ENCODE measurements at regions not wholly inside any gene's neighbourhood (a gene's known extent, or its start where the extent isn't known, plus 50 kb on each side); places are given as distances from the start of the nearest gene placed in this dataset.

DNA sequence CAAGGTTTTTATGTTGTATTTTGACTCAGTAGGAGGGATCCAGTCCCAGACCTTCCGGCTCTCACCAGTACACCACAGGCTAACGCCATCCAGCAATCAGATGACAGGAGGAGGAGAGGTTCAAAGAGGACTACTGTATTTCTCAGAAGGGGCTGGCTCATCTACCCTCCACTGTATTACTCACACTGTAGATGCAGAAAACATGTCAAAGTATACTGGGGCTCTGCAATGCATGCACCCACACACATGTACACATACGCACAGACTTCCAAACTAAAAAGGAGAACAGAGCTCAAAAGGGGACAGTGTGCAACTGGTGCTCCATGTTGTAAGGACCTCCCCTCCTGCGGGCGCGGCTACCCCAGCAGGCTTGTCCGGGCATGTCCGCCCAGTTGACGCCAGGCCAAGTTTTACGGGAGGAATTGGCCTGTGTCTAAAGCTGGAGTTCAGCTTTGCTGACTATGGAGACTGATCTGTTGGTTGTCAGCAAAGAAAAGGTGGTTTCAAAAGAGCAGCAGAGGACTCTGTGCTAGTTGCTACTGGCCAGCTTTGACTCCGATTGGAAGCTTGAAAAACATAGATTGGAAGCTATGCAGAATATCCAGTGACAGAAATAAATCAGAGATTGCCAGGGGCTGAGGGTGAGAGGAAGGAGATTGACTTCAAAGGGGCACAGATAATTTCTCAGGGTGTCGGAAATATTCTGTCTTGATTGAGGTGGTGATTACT lies 314.2 kb downstream of the DLEU7 start:
- peak overlapping the region; percentile 98 for H3K23ac ChIP-seq (ENCODE audit: low read depth, low read length)
- H3K4ac ChIP-seq (ENCODE audit: low read depth, low read length), result peak overlapping the region; percentile 95
- POLR2A ChIA-PET (ENCODE audit: unreplicated experiment), result interaction anchor here (0.9 to 1.8 kb wide), 3 partner anchors 110 to 736 kb away, joined by 3 to 9 read pairs (median 8); partner anchors contain the start of gene KPNA3
- peak overlapping the region; percentile 99 for H3K56ac ChIP-seq (ENCODE audit: extremely low read depth, insufficient read depth, low read length)
- peak overlapping the region; percentile 97 for H2BK5ac ChIP-seq (ENCODE audit: low read depth, low read length, poor library complexity, severe bottlenecking)
- H3K36me3 ChIP-seq (ENCODE audit: control insufficient read depth, insufficient read depth, low read length), result no peaks in the 10 kb centered on the region
- peak overlapping the region; percentile 83 for H3K27ac ChIP-seq (ENCODE audit: insufficient read depth, low read length)
- peak overlapping the region; percentile 86 for H3K9ac ChIP-seq (ENCODE audit: low read depth, low read length)
- in situ Hi-C loops (cut with MboI; ENCODE audit: low sequenced_read_pairs) (loop anchor here (10.0 kb wide), 2 partner anchors 545 to 855 kb away; no protein-coding TSS in a partner anchor), intact Hi-C loops (cut with micrococcal nuclease) (loop anchor here (1.0 to 5.0 kb wide), 2 partner anchors 107 to 404 kb away; no protein-coding TSS in a partner anchor), dilution Hi-C loops (cut with HindIII; ENCODE audit: low sequenced_read_pairs, unreplicated experiment) (no loop called here)
- TF ChIP-seq POLR2A (IDR thresholded peaks at IDR 0.05; ENCODE audit: low read depth, low read length) (0 out of 2 replicates have a peak, but pooled peaks have one; percentile 25), CEBPB (IDR thresholded peaks at IDR 0.05; ENCODE audit: low read depth, low read length) (no peak), MAFK (IDR thresholded peaks at IDR 0.05; ENCODE audit: low read depth, low read length) (peak; percentile 35; the same call in 1 of the 2 replicates)
- peak overlapping the region; percentile 89 for H2AFZ ChIP-seq (replicated peaks; ENCODE audit: low read length, poor library complexity)
- peak overlapping the region; percentile 97 for H4K91ac ChIP-seq (ENCODE audit: insufficient read depth, low read depth, low read length)
- peaks cover 18% of the 10 kb centered on the region for H3K4me1 ChIP-seq (ENCODE audit: control insufficient read depth, insufficient read depth, low read length)
- H3K4me3 ChIP-seq (ENCODE audit: insufficient read depth, low read depth, low read length), result peak overlapping the region; percentile 5; the same call in 1 of the 2 replicates
- H3K9me1 ChIP-seq (ENCODE audit: insufficient read depth, low read length), result peaks cover 5% of the 10 kb centered on the region; the same call in 1 of the 2 replicates
- TSS peak; percentile 61 for BruUV-seq (replicated peaks)
- H2BK15ac ChIP-seq (ENCODE audit: low read depth, low read length), result peak overlapping the region; percentile 88
- no peaks in the 10 kb centered on the region for H3K79me1 ChIP-seq (ENCODE audit: low read depth in 1 of 2, low read length in 2 of 2)
- peak overlapping the region; percentile 65; the same call in 1 of the 2 replicates for H2AK5ac ChIP-seq (ENCODE audit: low read depth, low read length)
- DNase-seq (peak; percentile 89), ATAC-seq (ENCODE audit: low read depth) (peak; percentile 92)
- H3K14ac ChIP-seq (replicated peaks; ENCODE audit: low read depth, low read length), result peak overlapping the region; percentile 98
- WGBS, 2 experiments (ENCODE audit: extremely low coverage in 2 of 2, insufficient read length in 1 of 2), result 35% methylated on average over 7 of the region's 12 CpGs; no CpG with 5 or more reads in 1 of the 2 experiments
- CTCF ChIA-PET, result interaction anchor here (0.8 kb wide), 1 partner anchor 446 kb away, joined by 3 read pairs; no protein-coding TSS in a partner anchor
- peak overlapping the region; percentile 96 for H4K5ac ChIP-seq (ENCODE audit: low read depth, low read length)
- H3K18ac ChIP-seq (ENCODE audit: low read depth, low read length), result peak overlapping the region; percentile 95
- no peaks in the 10 kb centered on the region for H3K27me3 ChIP-seq (ENCODE audit: control insufficient read depth, insufficient read depth, low read length)
- peak overlapping the region; percentile 21 for H2AK9ac ChIP-seq (replicated peaks; ENCODE audit: low read depth, low read length, poor library complexity)
- peak overlapping the region; percentile 29 to 99 for H4K8ac ChIP-seq (ENCODE audit: low read depth in 2 of 2, low read length in 2 of 2)
- H4K20me1 ChIP-seq (ENCODE audit: insufficient read depth, low read length), result no peaks in the 10 kb centered on the region
- H2BK20ac ChIP-seq (ENCODE audit: low read depth, low read length), result peak overlapping the region; percentile 99
- H3K4me2 ChIP-seq (ENCODE audit: low read depth, low read length), result peak overlapping the region; percentile 76
- H2BK120ac ChIP-seq (ENCODE audit: low read depth, low read length), result peak overlapping the region; percentile 99
- H3K9me3 ChIP-seq (ENCODE audit: control insufficient read depth, insufficient read depth, low read length), result no peaks in the 10 kb centered on the region
